K562 (cell line): ENCODE measurements at regions not wholly inside any gene's neighbourhood (a gene's known extent, or its start where the extent isn't known, plus 50 kb on each side); places are given as distances from the start of the nearest gene placed in this dataset.

Source experiments
- E4F1 ChIP-seq: fragments of 250-450 bp; sonication (Bioruptor Pico); IDR thresholded peaks from 2 replicates; pipeline ENCODE4 v1.5.0; 2021; ENCODE audit warnings: mild to moderate bottlenecking, borderline replicate concordance
- ZNF511 ChIP-seq: sonication (generic); formaldehyde crosslinking; IDR thresholded peaks from 2 replicates; pipeline ENCODE4 v1.8.0; 2022; ENCODE audit warnings: mild to moderate bottlenecking, missing genetic modification reagents

- no peak for TF ChIP-seq E4F1 (CRISPR knock-in tag)
- TF ChIP-seq ZNF511 (CRISPR knock-in tag) = no peak
These were observed 481.6 kb downstream of the PLPP3 start for GRCh38 chr1:56097713-56098112.
